Lower leg skin (tissue), 4 donors: ENCODE measurements at regions not wholly inside any gene's neighbourhood (a gene's known extent, or its start where the extent isn't known, plus 50 kb on each side); places are given as distances from the start of the nearest gene placed in this dataset.
"Not testable (repeated sequence)": the region's sequence is repeated elsewhere in the genome, so short reads cannot be mapped to it uniquely, and the experiment has no call there.

Experiments
- DNase-seq, 2 donors: peaks; one replicate each; pipeline ENCODE4 v3.0.0-alpha.2; 2019; ENCODE audit warnings: low spot score in 2 of 2
- H3K4me3 ChIP-seq: fragments of 200-600 bp; sonication (generic); 2 replicates; pipeline ENCODE4 v1.5.1; 2017; ENCODE audit warnings: mild to moderate bottlenecking, low read depth; ENCODE audit not compliant: poor library complexity, severe bottlenecking
- POLR2A ChIP-seq, 2 donors: fragments of 450-650 bp; IDR thresholded peaks; one replicate each; pipeline ENCODE4 v1.6.1; 2016 to 2017; ENCODE audit warnings: antibody characterized with exemption in 2 of 2, mild to moderate bottlenecking in 1 of 2, moderate library complexity in 1 of 2
- WGBS, 2 donors: methylation state at CpG; one replicate each; pipeline ENCODE4 v1.1.5; 2018; 5-methylcytosine and 5-hydroxymethylcytosine counted together
- intact Hi-C: fragments of 100-400 bp; cut with DNase I; formaldehyde crosslinking; loops from one replicate; pipeline ENCODE4 v1.15.0; 2023; ENCODE audit warnings: low total_unique reads
- TF ChIP-seq, protein P1 (sequence below), 3 donors: fragments of 450-650 bp; IDR thresholded peaks; one replicate each; pipeline ENCODE4 v1.5.1; 2016; ENCODE audit warnings: antibody characterized with exemption in 3 of 3, mild to moderate bottlenecking in 3 of 3, moderate library complexity in 2 of 3

DNA sequence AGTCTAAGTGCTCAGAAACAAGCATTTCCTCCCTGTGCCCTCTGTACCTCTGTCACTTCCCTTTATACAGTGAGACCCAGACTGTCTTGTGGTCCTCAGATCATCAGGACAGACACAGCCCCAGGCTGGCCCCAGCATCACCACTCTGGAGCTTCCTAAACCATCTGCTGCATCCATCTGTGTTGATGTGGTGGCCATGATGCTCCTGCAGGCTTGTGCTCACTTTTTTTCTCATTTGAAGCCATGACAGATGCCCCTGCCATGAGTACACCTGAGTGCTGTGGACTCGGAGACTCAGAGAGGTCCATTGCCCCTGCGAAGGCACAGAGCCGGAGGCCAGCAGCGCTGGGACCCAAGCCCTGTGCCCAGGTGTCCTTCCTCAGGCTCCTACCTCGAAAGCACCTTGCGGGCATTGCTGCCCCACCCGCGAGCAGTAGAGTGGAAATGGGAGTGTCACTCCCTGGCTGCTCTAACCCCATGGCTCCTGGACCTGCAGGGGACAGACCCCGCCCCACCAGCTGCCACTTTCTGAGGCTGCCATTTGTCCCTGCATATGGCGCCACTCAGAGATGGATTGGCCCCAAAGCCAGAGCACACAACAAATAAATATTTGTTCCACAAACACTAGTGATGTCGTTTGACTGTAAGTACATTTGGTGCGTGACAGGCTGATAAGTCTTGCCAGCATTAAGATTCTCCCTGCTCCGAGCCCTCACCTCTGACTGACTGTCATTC lies 593.5 kb downstream of the TBC1D22A start:
- 82 to 92% methylated on average over 12 to 13 of the region's 13 CpGs for WGBS, 2 donors
- TF ChIP-seq POLR2A (IDR thresholded peaks at IDR 0.05), result no peak
- TF ChIP-seq, protein P1, sequence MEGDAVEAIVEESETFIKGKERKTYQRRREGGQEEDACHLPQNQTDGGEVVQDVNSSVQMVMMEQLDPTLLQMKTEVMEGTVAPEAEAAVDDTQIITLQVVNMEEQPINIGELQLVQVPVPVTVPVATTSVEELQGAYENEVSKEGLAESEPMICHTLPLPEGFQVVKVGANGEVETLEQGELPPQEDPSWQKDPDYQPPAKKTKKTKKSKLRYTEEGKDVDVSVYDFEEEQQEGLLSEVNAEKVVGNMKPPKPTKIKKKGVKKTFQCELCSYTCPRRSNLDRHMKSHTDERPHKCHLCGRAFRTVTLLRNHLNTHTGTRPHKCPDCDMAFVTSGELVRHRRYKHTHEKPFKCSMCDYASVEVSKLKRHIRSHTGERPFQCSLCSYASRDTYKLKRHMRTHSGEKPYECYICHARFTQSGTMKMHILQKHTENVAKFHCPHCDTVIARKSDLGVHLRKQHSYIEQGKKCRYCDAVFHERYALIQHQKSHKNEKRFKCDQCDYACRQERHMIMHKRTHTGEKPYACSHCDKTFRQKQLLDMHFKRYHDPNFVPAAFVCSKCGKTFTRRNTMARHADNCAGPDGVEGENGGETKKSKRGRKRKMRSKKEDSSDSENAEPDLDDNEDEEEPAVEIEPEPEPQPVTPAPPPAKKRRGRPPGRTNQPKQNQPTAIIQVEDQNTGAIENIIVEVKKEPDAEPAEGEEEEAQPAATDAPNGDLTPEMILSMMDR (IDR thresholded peaks at IDR 0.05), result no peak
- intact Hi-C loops, result no loop called here
- peak in 1 of 2 donors; percentile 31 for DNase-seq
- no peak overlapping the region for H3K4me3 ChIP-seq

DNA sequence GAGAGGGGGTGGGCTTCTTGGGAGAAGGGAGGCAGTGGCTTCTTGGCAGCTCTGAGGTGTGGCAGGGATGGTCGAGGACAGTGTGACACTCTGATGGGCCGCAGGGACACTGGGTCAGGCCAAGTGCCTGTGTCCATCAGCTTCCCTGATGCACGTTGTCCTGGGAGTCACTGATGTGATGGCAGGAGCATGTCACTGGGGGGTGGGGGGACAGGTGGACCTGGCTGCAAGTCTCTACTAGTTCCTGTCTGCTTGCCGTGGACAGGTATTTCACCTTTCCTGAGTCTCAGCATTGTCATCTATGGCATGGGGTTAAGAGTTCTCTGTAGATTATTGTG lies 592.9 kb downstream of the TBC1D22A start:
- intact Hi-C loops, result no loop called here
- 66 to 68% methylated on average over 4 of the region's 4 CpGs for WGBS, 2 donors
- TF ChIP-seq, protein P1 (IDR thresholded peaks at IDR 0.05), result no peak
- no peak for TF ChIP-seq POLR2A (IDR thresholded peaks at IDR 0.05)
- no peak overlapping the region for H3K4me3 ChIP-seq
- peak in 1 of 2 donors; percentile 42 for DNase-seq

DNA sequence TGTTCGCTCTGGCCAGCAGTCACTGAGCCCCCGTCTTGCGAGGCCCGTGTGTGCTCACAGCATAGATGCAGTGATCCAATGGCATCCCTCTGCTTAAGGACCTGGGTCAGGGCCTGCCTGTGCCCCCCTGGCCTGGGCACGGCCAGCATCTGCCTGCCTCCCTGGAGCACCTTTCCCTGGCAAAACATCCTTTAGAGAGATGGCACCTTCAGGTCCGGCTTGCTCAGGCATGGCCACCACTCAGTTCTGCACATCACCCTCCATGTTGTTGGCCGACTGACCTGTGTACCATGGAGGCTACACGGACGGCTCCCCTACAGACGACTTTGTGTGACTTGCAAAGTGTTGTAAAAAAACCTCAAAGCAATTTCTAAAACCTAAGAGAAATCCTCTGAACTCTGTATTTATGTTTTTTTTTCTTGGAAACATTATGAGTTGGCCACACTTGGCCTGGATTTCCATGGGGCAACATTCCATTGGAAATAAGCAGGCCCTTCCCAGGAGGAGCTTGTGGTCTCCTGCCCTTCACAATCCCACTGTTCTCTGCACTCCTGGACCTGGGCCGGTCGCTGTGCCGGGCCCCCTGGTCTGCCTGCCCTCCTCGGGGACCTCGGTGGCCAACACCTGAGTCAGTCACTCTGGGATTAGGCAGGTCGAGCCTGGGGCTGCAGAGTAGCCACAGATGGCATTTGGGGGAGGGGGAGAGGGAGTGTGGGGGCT lies 592.4 kb downstream of the TBC1D22A start:
- intact Hi-C loops, result no loop called here

DNA sequence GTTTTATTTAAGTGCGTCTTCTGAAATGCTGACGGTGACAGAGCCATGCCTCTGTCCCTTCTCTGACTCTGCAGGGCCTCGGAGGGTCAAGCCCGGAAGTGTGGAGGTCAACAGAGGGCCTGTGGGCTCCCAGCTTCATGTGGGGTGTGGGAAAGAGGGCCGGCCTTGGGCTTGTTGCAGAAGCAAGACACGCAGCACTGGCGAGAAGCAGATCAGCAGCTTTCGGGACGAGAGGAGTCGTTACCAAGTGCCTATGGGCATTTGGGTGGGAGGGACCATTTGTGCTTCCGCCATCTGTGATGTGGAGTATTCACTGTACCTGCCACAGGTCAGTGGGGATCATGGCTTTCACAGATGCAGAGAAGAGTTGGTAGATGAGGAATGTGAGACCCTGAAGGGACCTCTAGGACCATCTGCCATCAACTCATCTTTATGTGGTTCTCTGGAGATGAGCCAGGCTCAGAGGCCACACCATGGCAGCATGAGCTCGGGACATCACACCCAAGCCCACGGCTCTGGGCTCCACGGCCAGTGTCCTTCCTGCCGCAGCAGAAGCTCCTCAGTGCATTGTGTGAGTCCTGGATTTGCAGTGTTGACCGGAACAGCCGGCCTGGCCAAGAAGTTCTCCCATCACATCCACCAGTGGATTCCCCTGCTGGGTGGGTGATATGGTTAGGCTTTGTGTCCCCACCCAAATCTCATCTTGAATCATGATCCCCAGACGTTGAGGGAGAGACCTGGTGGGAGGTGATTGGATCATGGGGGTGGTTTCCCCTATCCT lies 590.7 kb downstream of the TBC1D22A start:
- no peak for TF ChIP-seq POLR2A (IDR thresholded peaks at IDR 0.05)
- TF ChIP-seq, protein P1 (IDR thresholded peaks at IDR 0.05), result no peak
- intact Hi-C loops, result no loop called here
- no peak overlapping the region for H3K4me3 ChIP-seq
- DNase-seq, result peak; percentile 8 to 75
- WGBS, 2 donors, result 71 to 74% methylated on average over 18 of the region's 18 CpGs

More for the DNA sequence above, 592.4 kb downstream of the TBC1D22A start:
- DNase-seq, result peak in 1 of 2 donors; percentile 71
- no peak overlapping the region for H3K4me3 ChIP-seq
- no peak for TF ChIP-seq POLR2A (IDR thresholded peaks at IDR 0.05)
- TF ChIP-seq, protein P1 (IDR thresholded peaks at IDR 0.05), result no peak
- 87 to 89% methylated on average over 15 to 16 of the region's 16 CpGs for WGBS, 2 donors

DNA sequence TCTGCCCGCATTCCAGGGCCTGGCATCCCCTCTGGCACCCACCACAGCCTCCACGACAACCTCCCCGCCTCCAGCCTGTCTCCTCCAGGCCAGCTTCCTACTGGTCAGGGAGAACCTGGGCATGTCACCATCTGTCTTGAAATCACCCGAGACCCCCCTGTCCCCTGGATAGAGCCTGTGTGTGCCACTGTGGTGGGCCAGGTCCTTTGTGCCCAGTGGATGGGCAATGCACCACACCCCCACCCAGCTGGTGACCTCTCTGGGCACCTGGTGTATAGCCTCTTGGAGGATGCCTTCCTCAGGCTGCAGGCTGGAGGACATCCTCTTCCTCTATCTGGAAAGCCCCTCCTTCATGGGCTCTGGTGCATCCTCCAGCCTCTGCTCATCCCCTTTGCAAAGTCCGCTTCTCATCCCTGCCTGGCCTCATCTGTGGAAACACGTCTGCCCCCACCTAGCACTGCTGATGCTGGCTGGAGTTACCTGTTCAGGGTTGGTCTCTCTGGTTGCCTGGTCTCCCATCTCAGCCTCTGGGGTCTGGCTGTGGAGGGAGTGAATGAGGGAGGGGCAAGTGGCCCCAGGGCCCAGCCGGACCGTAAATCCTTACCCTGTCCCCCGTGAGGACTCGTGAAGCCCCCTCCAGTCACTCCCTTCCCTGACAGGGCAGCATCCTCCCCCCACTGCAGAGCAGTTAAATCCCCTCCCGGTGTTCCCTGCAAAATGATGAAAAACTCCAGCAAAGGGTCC lies 589.6 kb downstream of the TBC1D22A start:
- H3K4me3 ChIP-seq, result no peak overlapping the region
- peak; percentile 5 to 73 for DNase-seq
- 83 to 87% methylated on average over 11 of the region's 11 CpGs for WGBS, 2 donors
- intact Hi-C loops, result no loop called here
- TF ChIP-seq POLR2A (IDR thresholded peaks at IDR 0.05), result no peak
- TF ChIP-seq, protein P1 (IDR thresholded peaks at IDR 0.05), result no peak

DNA sequence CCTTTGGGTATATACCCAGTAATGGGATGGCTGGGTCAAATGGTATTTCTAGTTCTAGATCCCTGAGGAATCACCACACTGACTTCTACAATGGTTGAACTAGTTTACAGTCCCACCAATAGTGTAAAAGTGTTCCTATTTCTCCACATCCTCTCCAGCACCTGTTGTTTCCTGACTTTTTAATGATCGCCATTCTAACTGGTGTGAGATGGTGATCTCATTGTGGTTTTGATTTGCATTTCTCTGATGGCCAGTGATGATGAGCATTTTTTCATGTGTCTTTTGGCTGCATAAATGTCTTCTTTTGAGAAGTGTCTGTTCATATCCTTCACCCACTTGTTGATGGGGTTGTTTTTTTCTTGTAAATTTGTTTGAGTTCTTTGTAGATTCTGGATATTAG lies 583.8 kb downstream of the TBC1D22A start:
- 92 to 100% methylated on average over 1 of the region's 1 CpG for WGBS, 2 donors
- intact Hi-C loops, H3K4me3 ChIP-seq, DNase-seq: not testable (repeated sequence)
